Spinal cord (tissue), 9 donors: ENCODE measurements at regions not wholly inside any gene's neighbourhood (a gene's known extent, or its start where the extent isn't known, plus 50 kb on each side); places are given as distances from the start of the nearest gene placed in this dataset.
A peak's percentile ranks its signal among the peaks of the same experiment; 100 is the strongest.

ENCODE experiments used
- DNase-seq, 6 donors: peaks; one replicate each; pipeline versions ENCODE4 v3.0.0 to v3.0.0-alpha.2; 2013 to 2015; ENCODE audit warnings: low spot score in 6 of 6, low read depth in 4 of 6
- H3K27ac ChIP-seq: one replicate; pipeline ENCODE4 v1.5.1; 2013; ENCODE audit warnings: low read depth, low read length, control low read depth
- H3K27me3 ChIP-seq: one replicate; pipeline ENCODE4 v1.6.1; 2013; ENCODE audit warnings: low read length; ENCODE audit not compliant: control insufficient read depth, insufficient read depth
- H3K36me3 ChIP-seq: one replicate; pipeline ENCODE4 v1.6.1; 2013; ENCODE audit warnings: low read length; ENCODE audit not compliant: control insufficient read depth, insufficient read depth
- H3K4me1 ChIP-seq: one replicate; pipeline ENCODE4 v1.6.1; 2013; ENCODE audit warnings: low read length; ENCODE audit not compliant: control insufficient read depth, insufficient read depth
- H3K4me3 ChIP-seq: one replicate; pipeline ENCODE4 v1.5.1; 2013; ENCODE audit warnings: low read depth, low read length, control low read depth
- H3K9me3 ChIP-seq: one replicate; pipeline ENCODE4 v1.6.1; 2013; ENCODE audit warnings: low read length; ENCODE audit not compliant: control insufficient read depth, insufficient read depth
- WGBS: methylation state at CpG from one replicate; pipeline ENCODE4 v1.1.5; 2013; ENCODE audit warnings: missing lambda C conversion rate; ENCODE audit not compliant: insufficient coverage; 5-methylcytosine and 5-hydroxymethylcytosine counted together
- donor health status: healthy.

DNA sequence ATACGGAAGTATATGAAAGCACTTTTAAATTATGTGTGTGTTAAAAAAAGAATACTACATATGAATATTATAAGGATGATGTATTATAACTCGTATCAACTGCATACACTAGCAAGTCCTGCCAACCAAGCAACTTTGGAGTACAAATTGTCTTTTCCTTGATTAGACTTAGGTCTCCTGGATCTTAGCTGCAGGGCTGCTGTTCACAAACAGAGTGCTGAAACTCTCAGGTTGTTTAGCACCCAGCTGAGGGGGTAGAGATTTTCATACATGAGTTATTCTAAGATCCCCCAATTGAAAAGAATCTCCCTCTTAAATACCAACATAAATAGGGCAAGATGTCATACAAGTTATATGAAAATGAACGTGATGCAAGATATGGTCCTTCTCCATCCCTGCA, 149.8 kb upstream of the TNC start:
- Histone ChIP-seq H3K27me3 (no peaks in the 10 kb centered on the region), H3K27ac (no peak overlapping the region), H3K4me3 (no peak overlapping the region), H3K36me3 (no peaks in the 10 kb centered on the region), H3K9me3 (peaks cover 4% of the 10 kb centered on the region), H3K4me1 (no peaks in the 10 kb centered on the region)
- no peak for DNase-seq
- no CpG with 5 or more reads among the region's 3 CpGs for WGBS

DNA sequence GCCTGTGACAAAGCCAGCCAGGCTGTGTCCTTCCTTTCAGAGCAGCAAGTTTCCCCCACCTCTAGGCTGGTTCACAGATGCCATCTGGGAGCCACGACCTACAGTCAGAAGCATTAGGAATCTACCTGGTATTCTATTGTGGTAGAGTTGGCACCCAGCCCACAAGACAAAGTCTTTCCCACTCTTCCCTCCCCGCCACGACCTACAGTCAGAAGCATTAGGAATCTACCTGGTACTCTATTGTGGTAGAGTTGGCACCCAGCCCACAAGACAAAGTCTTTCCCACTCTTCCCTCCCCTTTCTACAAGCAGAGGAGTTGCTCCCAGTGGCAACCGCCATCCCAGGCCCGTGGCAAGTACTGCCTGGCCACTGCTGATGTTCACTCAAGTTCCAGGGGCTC, 157.8 kb upstream of the TNC start:
- peaks cover 3% of the 10 kb centered on the region for H3K9me3 ChIP-seq
- DNase-seq = no peak
- peaks cover 3% of the 10 kb centered on the region for H3K4me1 ChIP-seq
- WGBS = 100% methylated on average over 2 of the region's 5 CpGs
- H3K4me3 ChIP-seq = no peak overlapping the region
- H3K36me3 ChIP-seq = no peaks in the 10 kb centered on the region
- H3K27me3 ChIP-seq = no peaks in the 10 kb centered on the region
- no peak overlapping the region for H3K27ac ChIP-seq

GRCh38 chr9:115276621-115277020, 158.7 kb upstream of the TNC start:
- peaks cover 3% of the 10 kb centered on the region for H3K4me1 ChIP-seq
- no peaks in the 10 kb centered on the region for H3K27me3 ChIP-seq
- no peak overlapping the region for H3K27ac ChIP-seq
- no peak overlapping the region for H3K4me3 ChIP-seq
- no peaks in the 10 kb centered on the region for H3K9me3 ChIP-seq
- WGBS = no CpG with 5 or more reads among the region's 2 CpGs
- DNase-seq = no peak
- no peaks in the 10 kb centered on the region for H3K36me3 ChIP-seq

- Histone ChIP-seq H3K36me3 (no peaks in the 10 kb centered on the region), H3K4me1 (peaks cover 3% of the 10 kb centered on the region), H3K4me3 (no peak overlapping the region), H3K27ac (no peak overlapping the region), H3K27me3 (no peaks in the 10 kb centered on the region), H3K9me3 (no peaks in the 10 kb centered on the region)
- WGBS = no CpG with 5 or more reads among the region's 3 CpGs
- DNase-seq = no peak
Observed at GRCh38 chr9:115277301-115277700, 159.3 kb upstream of the TNC start.

GRCh38 chr9:115278326-115279035, 160.5 kb upstream of the TNC start:
- Histone ChIP-seq H3K9me3 (no peaks in the 10 kb centered on the region), H3K36me3 (no peaks in the 10 kb centered on the region), H3K4me1 (peaks cover 3% of the 10 kb centered on the region), H3K4me3 (no peak overlapping the region), H3K27me3 (no peaks in the 10 kb centered on the region), H3K27ac (peak overlapping the region; percentile 42)
- DNase-seq = peak; percentile 49 to 91 (median 68)
- WGBS = no CpG with 5 or more reads among the region's 4 CpGs

DNA sequence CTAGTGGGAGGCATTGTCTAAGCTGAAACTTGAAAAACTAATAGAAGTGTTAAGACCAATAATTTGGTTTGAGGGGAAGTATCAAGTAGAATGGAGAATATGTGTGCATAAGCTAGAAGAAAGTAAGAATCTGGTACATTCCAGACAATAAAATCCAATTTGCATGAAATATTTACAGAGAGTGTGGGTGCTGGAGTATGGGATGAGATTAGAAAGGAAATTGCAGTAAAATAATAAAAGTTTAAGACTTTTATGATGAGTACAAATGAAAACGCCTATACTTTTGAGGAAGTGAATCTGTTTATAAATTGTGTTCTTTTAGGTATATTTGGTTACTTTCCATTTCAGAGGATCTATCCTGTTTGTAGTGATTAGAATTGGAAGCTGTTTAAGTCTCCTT, 165.4 kb upstream of the TNC start:
- DNase-seq = no peak
- no peaks in the 10 kb centered on the region for H3K9me3 ChIP-seq
- H3K4me3 ChIP-seq = no peak overlapping the region
- H3K27ac ChIP-seq = no peak overlapping the region
- H3K27me3 ChIP-seq = no peaks in the 10 kb centered on the region
- WGBS = no CpG with 5 or more reads among the region's 1 CpG
- no peaks in the 10 kb centered on the region for H3K36me3 ChIP-seq
- H3K4me1 ChIP-seq = peaks cover 3% of the 10 kb centered on the region

GRCh38 chr9:115285836-115286235, 167.9 kb upstream of the TNC start:
- Histone ChIP-seq H3K27me3 (no peaks in the 10 kb centered on the region), H3K4me3 (no peak overlapping the region), H3K9me3 (no peaks in the 10 kb centered on the region), H3K27ac (no peak overlapping the region), H3K36me3 (no peaks in the 10 kb centered on the region), H3K4me1 (no peaks in the 10 kb centered on the region)
- DNase-seq = no peak

GRCh38 chr9:115286411-115286810, 168.5 kb upstream of the TNC start:
- Histone ChIP-seq H3K4me3 (no peak overlapping the region), H3K27ac (no peak overlapping the region), H3K9me3 (no peaks in the 10 kb centered on the region), H3K36me3 (no peaks in the 10 kb centered on the region), H3K27me3 (no peaks in the 10 kb centered on the region), H3K4me1 (no peaks in the 10 kb centered on the region)
- 80% methylated on average over 1 of the region's 1 CpG for WGBS
- no peak for DNase-seq

DNA sequence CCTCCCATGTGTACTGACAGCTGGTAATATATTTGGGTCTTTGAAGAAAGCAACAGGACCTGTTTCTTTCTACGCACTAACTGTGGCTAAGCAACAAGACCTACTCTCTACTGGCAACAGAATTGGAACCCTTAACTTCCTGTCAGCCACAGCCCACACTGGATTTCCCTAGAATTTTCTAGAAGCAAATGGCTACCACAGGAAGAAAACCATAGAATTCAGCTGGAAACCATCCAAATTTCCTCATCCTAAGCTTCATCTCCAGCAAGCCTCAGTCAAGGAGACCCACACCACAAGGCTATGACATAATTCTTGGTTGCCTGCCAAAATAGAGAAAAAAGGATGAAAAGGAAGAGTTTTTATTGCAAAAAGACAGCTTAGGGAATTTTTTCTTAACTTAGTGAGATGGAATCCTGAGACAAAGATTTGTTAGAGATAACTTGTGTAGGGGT, 171.8 kb upstream of the TNC start:
- 71% methylated on average over 1 of the region's 1 CpG for WGBS
- no peaks in the 10 kb centered on the region for H3K27me3 ChIP-seq
- H3K4me1 ChIP-seq = no peaks in the 10 kb centered on the region
- no peaks in the 10 kb centered on the region for H3K36me3 ChIP-seq
- H3K4me3 ChIP-seq = no peak overlapping the region
- H3K9me3 ChIP-seq = no peaks in the 10 kb centered on the region
- H3K27ac ChIP-seq = no peak overlapping the region
- peak in 3 of 6 donors; percentile 25 to 52 (median 41) for DNase-seq

DNA sequence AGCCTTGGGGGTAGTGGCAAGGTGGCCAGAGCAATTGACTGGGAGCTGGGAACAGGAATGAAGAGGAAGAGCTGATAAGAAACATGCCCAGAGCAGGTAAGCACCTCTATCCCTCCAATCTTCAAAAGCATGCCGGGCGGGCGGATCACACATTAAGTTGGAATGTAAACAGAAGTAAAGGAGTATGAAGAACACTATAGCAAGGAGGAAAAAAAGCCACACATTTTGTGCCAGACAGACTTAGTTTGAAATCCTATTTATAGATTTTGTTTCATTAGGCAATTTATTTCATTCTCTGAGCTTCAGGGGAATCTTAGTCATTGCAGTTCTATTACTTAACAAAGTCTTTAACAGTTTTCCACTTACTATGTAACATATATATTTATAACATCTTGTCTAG, 173.9 kb upstream of the TNC start:
- no peak overlapping the region for H3K27ac ChIP-seq
- H3K9me3 ChIP-seq = no peaks in the 10 kb centered on the region
- no peaks in the 10 kb centered on the region for H3K27me3 ChIP-seq
- no peak overlapping the region for H3K4me3 ChIP-seq
- H3K36me3 ChIP-seq = no peaks in the 10 kb centered on the region
- no peak for DNase-seq
- no CpG with 5 or more reads among the region's 3 CpGs for WGBS
- no peaks in the 10 kb centered on the region for H3K4me1 ChIP-seq
